ENCODE measurements at regions not wholly inside any gene's neighbourhood (a gene's known extent, or its start where the extent isn't known, plus 50 kb on each side); places are given as distances from the start of the nearest gene placed in this dataset.

DNA sequence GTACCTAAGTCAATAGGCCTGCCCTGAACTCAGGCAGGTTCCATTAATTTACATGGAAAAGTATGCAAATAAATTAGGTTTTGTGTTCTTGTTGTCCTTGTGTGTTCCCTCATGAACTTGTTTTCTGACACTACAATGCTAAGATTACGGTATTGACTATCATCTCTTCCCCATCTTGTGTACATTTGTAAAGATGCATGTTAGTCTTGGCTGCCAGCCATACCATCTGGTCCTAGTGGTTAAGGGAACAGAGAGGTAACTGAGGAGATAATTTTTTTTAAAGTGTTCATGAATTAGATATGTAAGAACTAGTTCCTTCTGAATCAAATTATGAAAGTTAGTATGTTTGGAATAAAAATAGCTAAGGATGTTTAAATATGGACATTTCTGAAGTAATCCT is 167.6 kb upstream of the ADAMTS5 start:
- Histone ChIP-seq H2AFZ (ENCODE audit: control insufficient read depth, low read length) (no peak overlapping the region), H3K4me3 (ENCODE audit: control insufficient read depth in 2 of 3, extremely low read depth in 1 of 3, insufficient read depth in 2 of 3, low read depth in 1 of 3, low read length in 3 of 3) (no peak overlapping the region), H3K9me1 (ENCODE audit: control insufficient read depth, extremely low read depth, insufficient read depth, low read length) (no peaks in the 10 kb centered on the region), H3K4me1 (ENCODE audit: control insufficient read depth, extremely low read depth, insufficient read depth, low read length) (no peaks in the 10 kb centered on the region), H3K9me3 (ENCODE audit: control insufficient read depth, low read depth, low read length) (no peaks in the 10 kb centered on the region), H3K27ac (ENCODE audit: control insufficient read depth, insufficient read depth, low read length) (no peak overlapping the region), H3K27me3 (ENCODE audit: control insufficient read depth, extremely low read depth, insufficient read depth, low read length) (no peaks in the 10 kb centered on the region), H3K79me2 (ENCODE audit: control insufficient read depth, insufficient read depth, low read length) (no peaks in the 10 kb centered on the region), H4K20me1 (ENCODE audit: control insufficient read depth, extremely low read depth, insufficient read depth, low read length) (no peaks in the 10 kb centered on the region), H3K4me2 (ENCODE audit: control insufficient read depth, extremely low read depth, insufficient read depth, low read depth, low read length) (no peak overlapping the region), H3K9ac (ENCODE audit: control insufficient read depth, extremely low read depth, insufficient read depth, low read length) (no peak overlapping the region), H3K36me3 (ENCODE audit: control insufficient read depth in 2 of 2, extremely low read depth in 1 of 2, insufficient read depth in 2 of 2, low read length in 2 of 2) (no peaks in the 10 kb centered on the region)
- FAIRE-seq (no peak), DNase-seq (ENCODE audit: low read depth, low spot score) (no peak)
- TF ChIP-seq EZH2 (IDR thresholded peaks at IDR 0.05; ENCODE audit: low read length): no peak
- TF ChIP-seq, protein P1, sequence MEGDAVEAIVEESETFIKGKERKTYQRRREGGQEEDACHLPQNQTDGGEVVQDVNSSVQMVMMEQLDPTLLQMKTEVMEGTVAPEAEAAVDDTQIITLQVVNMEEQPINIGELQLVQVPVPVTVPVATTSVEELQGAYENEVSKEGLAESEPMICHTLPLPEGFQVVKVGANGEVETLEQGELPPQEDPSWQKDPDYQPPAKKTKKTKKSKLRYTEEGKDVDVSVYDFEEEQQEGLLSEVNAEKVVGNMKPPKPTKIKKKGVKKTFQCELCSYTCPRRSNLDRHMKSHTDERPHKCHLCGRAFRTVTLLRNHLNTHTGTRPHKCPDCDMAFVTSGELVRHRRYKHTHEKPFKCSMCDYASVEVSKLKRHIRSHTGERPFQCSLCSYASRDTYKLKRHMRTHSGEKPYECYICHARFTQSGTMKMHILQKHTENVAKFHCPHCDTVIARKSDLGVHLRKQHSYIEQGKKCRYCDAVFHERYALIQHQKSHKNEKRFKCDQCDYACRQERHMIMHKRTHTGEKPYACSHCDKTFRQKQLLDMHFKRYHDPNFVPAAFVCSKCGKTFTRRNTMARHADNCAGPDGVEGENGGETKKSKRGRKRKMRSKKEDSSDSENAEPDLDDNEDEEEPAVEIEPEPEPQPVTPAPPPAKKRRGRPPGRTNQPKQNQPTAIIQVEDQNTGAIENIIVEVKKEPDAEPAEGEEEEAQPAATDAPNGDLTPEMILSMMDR (optimal IDR thresholded peaks at IDR 0.05 in 1 of 3, IDR thresholded peaks at IDR 0.05 in 1 of 3, conservative IDR thresholded peaks at IDR 0.05 in 1 of 3; ENCODE audit: extremely low read depth in 1 of 3, insufficient read depth in 2 of 3, low read length in 3 of 3): no peak
- dilution Hi-C loops (cut with MboI; ENCODE audit: extremely low pct_ligation_motif_present, low sequenced_read_pairs): no loop called here

DNA sequence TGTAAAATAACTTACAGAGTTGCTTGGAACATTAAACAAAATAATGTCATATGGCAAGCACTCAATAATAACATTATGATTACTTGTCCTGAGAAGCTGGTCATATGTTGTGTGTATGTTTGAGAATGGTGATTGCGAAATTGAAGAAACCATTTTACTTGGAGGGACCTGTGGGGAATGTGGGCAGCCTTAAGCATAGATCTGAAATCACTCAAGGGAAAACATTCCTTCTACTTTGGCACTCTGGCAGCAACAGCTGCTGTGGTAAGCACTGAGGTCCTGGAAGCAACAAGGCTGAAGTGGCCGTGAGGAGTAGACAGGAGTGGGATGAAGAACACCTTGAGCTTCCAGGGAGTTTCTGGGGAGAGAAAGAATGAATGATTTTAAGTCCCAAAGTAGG is 165.4 kb upstream of the ADAMTS5 start:
- Histone ChIP-seq H3K9ac (ENCODE audit: control insufficient read depth, extremely low read depth, insufficient read depth, low read length) (no peak overlapping the region), H4K20me1 (ENCODE audit: control insufficient read depth, extremely low read depth, insufficient read depth, low read length) (no peaks in the 10 kb centered on the region), H3K27me3 (ENCODE audit: control insufficient read depth, extremely low read depth, insufficient read depth, low read length) (no peaks in the 10 kb centered on the region), H3K4me2 (ENCODE audit: control insufficient read depth, extremely low read depth, insufficient read depth, low read depth, low read length) (no peak overlapping the region), H3K36me3 (ENCODE audit: control insufficient read depth in 2 of 2, extremely low read depth in 1 of 2, insufficient read depth in 2 of 2, low read length in 2 of 2) (no peaks in the 10 kb centered on the region), H3K9me3 (ENCODE audit: control insufficient read depth, low read depth, low read length) (no peaks in the 10 kb centered on the region), H3K27ac (ENCODE audit: control insufficient read depth, insufficient read depth, low read length) (no peak overlapping the region), H3K79me2 (ENCODE audit: control insufficient read depth, insufficient read depth, low read length) (no peaks in the 10 kb centered on the region), H3K4me1 (ENCODE audit: control insufficient read depth, extremely low read depth, insufficient read depth, low read length) (no peaks in the 10 kb centered on the region), H3K4me3 (ENCODE audit: control insufficient read depth in 2 of 3, extremely low read depth in 1 of 3, insufficient read depth in 2 of 3, low read depth in 1 of 3, low read length in 3 of 3) (no peak overlapping the region), H3K9me1 (ENCODE audit: control insufficient read depth, extremely low read depth, insufficient read depth, low read length) (no peaks in the 10 kb centered on the region), H2AFZ (ENCODE audit: control insufficient read depth, low read length) (no peak overlapping the region)
- no peak for DNase-seq (ENCODE audit: low read depth, low spot score)
- TF ChIP-seq, protein P1 (optimal IDR thresholded peaks at IDR 0.05 in 1 of 3, IDR thresholded peaks at IDR 0.05 in 1 of 3, conservative IDR thresholded peaks at IDR 0.05 in 1 of 3; ENCODE audit: extremely low read depth in 1 of 3, insufficient read depth in 2 of 3, low read length in 3 of 3): no peak
- no peak for TF ChIP-seq EZH2 (IDR thresholded peaks at IDR 0.05; ENCODE audit: low read length)
- dilution Hi-C loops (cut with MboI; ENCODE audit: extremely low pct_ligation_motif_present, low sequenced_read_pairs): no loop called here
- no peak for FAIRE-seq
